ENCODE measurements at regions not wholly inside any gene's neighbourhood (a gene's known extent, or its start where the extent isn't known, plus 50 kb on each side); places are given as distances from the start of the nearest gene placed in this dataset.

GRCh38 chr10:90352288-90352687, 505.6 kb downstream of the HTR7 start:
- TF ChIP-seq BHLHE40 (IDR thresholded peaks at IDR 0.05; ENCODE audit: low read depth, low read length) (no peak), HDAC2 (IDR thresholded peaks at IDR 0.05) (no peak), EP300 (IDR thresholded peaks at IDR 0.05) (no peak), CTCF (IDR thresholded peaks at IDR 0.05) (no peak), KDM1A (IDR thresholded peaks at IDR 0.05; ENCODE audit: low read depth) (no peak), RAD21 (conservative IDR thresholded peaks at IDR 0.05 in 1 of 2, IDR thresholded peaks at IDR 0.05 in 1 of 2) (no peak), POLR2A (IDR thresholded peaks at IDR 0.05; ENCODE audit: low read length) (no peak), CEBPB (IDR thresholded peaks at IDR 0.05) (no peak), ELK1 (IDR thresholded peaks at IDR 0.05; ENCODE audit: low read depth, low read length) (no peak), CHD4 (IDR thresholded peaks at IDR 0.05; ENCODE audit: borderline replicate concordance) (no peak), USF2 (IDR thresholded peaks at IDR 0.05) (no peak)
- TF ChIP-seq, protein P1, sequence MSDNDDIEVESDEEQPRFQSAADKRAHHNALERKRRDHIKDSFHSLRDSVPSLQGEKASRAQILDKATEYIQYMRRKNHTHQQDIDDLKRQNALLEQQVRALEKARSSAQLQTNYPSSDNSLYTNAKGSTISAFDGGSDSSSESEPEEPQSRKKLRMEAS (IDR thresholded peaks at IDR 0.05): no peak
- TF ChIP-seq, protein P2, sequence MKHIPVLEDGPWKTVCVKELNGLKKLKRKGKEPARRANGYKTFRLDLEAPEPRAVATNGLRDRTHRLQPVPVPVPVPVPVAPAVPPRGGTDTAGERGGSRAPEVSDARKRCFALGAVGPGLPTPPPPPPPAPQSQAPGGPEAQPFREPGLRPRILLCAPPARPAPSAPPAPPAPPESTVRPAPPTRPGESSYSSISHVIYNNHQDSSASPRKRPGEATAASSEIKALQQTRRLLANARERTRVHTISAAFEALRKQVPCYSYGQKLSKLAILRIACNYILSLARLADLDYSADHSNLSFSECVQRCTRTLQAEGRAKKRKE (CRISPR knock-in tag; IDR thresholded peaks at IDR 0.05; ENCODE audit: low read depth): no peak
